Lower leg skin (tissue), 4 donors: ENCODE measurements at regions not wholly inside any gene's neighbourhood (a gene's known extent, or its start where the extent isn't known, plus 50 kb on each side); places are given as distances from the start of the nearest gene placed in this dataset.

Experiments
- DNase-seq, 2 donors: peaks; one replicate each; pipeline ENCODE4 v3.0.0-alpha.2; 2019; ENCODE audit warnings: low spot score in 2 of 2
- H3K4me3 ChIP-seq: fragments of 200-600 bp; sonication (generic); 2 replicates; pipeline ENCODE4 v1.5.1; 2017; ENCODE audit warnings: mild to moderate bottlenecking, low read depth; ENCODE audit not compliant: poor library complexity, severe bottlenecking
- POLR2A ChIP-seq, 2 donors: fragments of 450-650 bp; IDR thresholded peaks; one replicate each; pipeline ENCODE4 v1.6.1; 2016 to 2017; ENCODE audit warnings: antibody characterized with exemption in 2 of 2, mild to moderate bottlenecking in 1 of 2, moderate library complexity in 1 of 2
- WGBS, 2 donors: methylation state at CpG; one replicate each; pipeline ENCODE4 v1.1.5; 2018; 5-methylcytosine and 5-hydroxymethylcytosine counted together
- intact Hi-C: fragments of 100-400 bp; cut with DNase I; formaldehyde crosslinking; loops from one replicate; pipeline ENCODE4 v1.15.0; 2023; ENCODE audit warnings: low total_unique reads
- TF ChIP-seq, protein P1 (sequence below), 3 donors: fragments of 450-650 bp; IDR thresholded peaks; one replicate each; pipeline ENCODE4 v1.5.1; 2016; ENCODE audit warnings: antibody characterized with exemption in 3 of 3, mild to moderate bottlenecking in 3 of 3, moderate library complexity in 2 of 3

DNA sequence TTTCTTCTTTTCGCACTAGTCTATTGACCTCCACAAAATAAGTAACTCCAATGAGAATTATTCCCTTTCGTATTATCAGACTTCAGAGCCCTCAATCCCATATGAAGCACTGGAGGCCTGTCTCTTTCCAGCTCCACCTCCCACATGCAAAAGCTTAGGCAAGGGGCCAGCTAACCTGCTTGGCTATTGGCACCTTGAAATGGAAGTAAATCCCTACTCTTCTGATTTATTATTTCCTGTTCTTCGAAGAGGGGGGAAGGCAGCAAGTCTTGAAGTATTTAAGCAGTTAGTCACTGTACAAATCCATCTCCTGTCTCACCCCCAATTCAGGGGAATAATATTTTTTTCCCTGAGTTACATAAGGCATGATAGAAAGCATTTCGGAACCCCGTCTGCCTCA, 577.8 kb downstream of the MAFB start:
- 68 to 77% methylated on average over 5 of the region's 5 CpGs for WGBS, 2 donors

DNA sequence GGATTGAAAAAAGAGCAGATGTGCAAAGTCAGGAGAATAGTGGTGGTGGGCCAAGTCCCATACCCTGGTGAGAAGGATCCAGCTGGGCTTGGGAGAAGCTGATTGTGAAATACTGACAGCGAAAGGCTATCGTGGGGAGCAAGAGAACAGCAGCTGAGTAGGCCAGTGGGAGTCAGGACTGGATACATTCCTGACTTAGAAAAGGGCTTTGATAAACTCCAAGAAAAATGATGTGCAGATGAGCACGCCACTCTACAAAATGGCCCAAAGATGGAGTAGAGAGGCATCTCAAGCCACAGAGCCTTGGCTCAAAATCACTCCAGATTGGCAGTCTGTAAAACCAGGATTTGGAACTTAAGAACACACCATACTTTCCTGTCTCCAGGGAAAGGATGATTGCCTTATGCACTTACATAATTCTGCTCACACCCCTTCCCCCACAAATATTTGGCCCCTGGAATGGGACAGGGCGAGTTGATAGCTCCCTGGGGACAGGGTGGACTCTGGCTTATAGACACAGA, 578.7 kb downstream of the MAFB start:
- TF ChIP-seq, protein P1, sequence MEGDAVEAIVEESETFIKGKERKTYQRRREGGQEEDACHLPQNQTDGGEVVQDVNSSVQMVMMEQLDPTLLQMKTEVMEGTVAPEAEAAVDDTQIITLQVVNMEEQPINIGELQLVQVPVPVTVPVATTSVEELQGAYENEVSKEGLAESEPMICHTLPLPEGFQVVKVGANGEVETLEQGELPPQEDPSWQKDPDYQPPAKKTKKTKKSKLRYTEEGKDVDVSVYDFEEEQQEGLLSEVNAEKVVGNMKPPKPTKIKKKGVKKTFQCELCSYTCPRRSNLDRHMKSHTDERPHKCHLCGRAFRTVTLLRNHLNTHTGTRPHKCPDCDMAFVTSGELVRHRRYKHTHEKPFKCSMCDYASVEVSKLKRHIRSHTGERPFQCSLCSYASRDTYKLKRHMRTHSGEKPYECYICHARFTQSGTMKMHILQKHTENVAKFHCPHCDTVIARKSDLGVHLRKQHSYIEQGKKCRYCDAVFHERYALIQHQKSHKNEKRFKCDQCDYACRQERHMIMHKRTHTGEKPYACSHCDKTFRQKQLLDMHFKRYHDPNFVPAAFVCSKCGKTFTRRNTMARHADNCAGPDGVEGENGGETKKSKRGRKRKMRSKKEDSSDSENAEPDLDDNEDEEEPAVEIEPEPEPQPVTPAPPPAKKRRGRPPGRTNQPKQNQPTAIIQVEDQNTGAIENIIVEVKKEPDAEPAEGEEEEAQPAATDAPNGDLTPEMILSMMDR (IDR thresholded peaks at IDR 0.05), result no peak
- no peak for TF ChIP-seq POLR2A (IDR thresholded peaks at IDR 0.05)
- no peak overlapping the region for H3K4me3 ChIP-seq
- WGBS, 2 donors, result 40 to 52% methylated on average over 4 of the region's 4 CpGs
- DNase-seq, result peak in 1 of 2 donors; percentile 26
- intact Hi-C loops, result no loop called here

More for the DNA sequence above, 577.8 kb downstream of the MAFB start:
- intact Hi-C loops, result no loop called here
- H3K4me3 ChIP-seq, result no peak overlapping the region
- DNase-seq, result no peak
- TF ChIP-seq, protein P1 (IDR thresholded peaks at IDR 0.05), result no peak
- TF ChIP-seq POLR2A (IDR thresholded peaks at IDR 0.05), result no peak

DNA sequence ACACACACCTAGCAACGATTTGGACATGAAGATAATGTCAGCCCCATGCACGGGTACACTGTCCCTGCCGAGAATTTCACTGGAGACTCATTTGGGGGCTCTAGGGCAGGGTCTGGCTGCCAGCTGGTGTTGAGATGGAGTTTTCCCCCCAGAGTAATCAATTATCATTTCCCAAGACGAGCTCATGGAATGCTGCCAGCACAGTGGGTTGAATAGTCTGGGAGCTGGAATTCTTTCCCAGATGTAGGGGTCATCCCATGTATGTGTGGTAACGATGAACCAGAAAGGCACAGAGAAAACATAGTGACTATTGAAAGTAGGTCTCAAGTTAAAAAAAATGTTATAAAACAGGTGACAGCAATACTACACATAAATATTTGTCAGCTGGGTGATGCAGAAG, 579.9 kb downstream of the MAFB start:
- intact Hi-C loops, result no loop called here
- WGBS, 2 donors, result 58 to 62% methylated on average over 5 of the region's 5 CpGs
- TF ChIP-seq POLR2A (IDR thresholded peaks at IDR 0.05), result no peak
- TF ChIP-seq, protein P1 (IDR thresholded peaks at IDR 0.05), result no peak
- no peak for DNase-seq
- no peak overlapping the region for H3K4me3 ChIP-seq

DNA sequence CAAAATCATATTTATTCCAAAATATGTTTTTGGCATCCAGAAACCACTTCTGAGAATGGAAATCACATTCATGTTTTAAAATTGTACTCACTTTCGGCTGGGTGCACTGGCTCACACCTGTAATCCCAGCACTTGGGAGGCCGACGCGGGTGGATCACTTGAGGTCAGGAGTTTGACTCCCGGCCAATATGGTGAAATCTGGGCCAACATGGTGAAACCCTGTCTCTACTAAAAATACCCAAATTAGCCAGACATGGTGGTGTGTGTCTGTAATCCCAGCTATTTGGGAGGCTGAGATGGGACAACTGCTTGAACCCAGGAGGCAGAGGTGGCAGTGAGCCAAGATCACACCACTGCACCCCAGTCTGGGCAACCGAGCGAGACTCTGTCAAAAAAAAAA, 580.7 kb downstream of the MAFB start:
- intact Hi-C loops, result no loop called here

DNA sequence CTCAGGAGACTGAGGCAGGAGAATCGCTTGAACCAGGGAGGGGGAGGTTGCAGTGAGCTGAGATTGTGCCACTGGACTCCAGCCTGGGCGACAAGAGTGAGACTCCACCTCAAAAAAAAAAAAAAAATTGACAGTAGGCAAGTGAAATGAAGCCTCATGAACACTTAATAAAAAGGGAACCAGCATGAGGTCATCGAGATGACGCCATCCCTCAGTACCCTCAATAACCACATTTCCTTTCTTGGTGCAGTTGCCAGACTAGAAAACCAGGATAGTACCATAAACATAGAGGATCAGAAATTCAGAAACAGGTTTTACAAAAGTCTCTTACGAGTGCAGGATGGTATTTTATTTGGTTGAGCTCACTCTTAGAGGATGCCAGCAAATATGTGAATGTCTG, 584.1 kb downstream of the MAFB start:
- 74 to 77% methylated on average over 5 of the region's 5 CpGs for WGBS, 2 donors
- no peak overlapping the region for H3K4me3 ChIP-seq
- intact Hi-C loops, result no loop called here
- no peak for TF ChIP-seq POLR2A (IDR thresholded peaks at IDR 0.05)
- TF ChIP-seq, protein P1 (IDR thresholded peaks at IDR 0.05), result no peak
- no peak for DNase-seq

More for the DNA sequence above, 580.7 kb downstream of the MAFB start:
- no peak for TF ChIP-seq POLR2A (IDR thresholded peaks at IDR 0.05)
- TF ChIP-seq, protein P1 (IDR thresholded peaks at IDR 0.05), result no peak
- no peak for DNase-seq
- 79 to 82% methylated on average over 7 of the region's 7 CpGs for WGBS, 2 donors
- H3K4me3 ChIP-seq, result no peak overlapping the region

DNA sequence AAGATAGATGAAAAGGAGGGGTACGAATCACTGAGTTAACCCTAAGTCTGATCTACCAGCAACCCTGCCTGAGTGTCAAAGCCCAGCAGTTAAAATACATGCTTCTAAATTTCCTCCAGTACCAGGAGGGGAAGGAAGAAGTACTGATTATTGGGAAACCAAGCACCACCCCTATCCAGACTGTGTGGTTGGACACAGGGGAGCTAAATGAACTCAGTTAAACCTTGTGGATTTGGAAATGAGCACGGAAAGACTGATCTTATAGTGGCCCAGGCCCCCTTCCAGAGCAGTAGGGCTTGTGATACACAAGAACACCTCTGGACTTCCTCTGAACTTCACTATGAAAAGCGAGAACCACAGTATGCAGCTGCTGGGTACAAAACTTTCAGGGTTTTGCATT, 585.6 kb downstream of the MAFB start:
- TF ChIP-seq, protein P1 (IDR thresholded peaks at IDR 0.05), result no peak
- TF ChIP-seq POLR2A (IDR thresholded peaks at IDR 0.05), result no peak
- intact Hi-C loops, result no loop called here
- WGBS, 2 donors, result 88 to 91% methylated on average over 3 of the region's 3 CpGs
- no peak for DNase-seq
- no peak overlapping the region for H3K4me3 ChIP-seq
